ENCODE measurements at regions not wholly inside any gene's neighbourhood (a gene's known extent, or its start where the extent isn't known, plus 50 kb on each side); places are given as distances from the start of the nearest gene placed in this dataset.

DNA sequence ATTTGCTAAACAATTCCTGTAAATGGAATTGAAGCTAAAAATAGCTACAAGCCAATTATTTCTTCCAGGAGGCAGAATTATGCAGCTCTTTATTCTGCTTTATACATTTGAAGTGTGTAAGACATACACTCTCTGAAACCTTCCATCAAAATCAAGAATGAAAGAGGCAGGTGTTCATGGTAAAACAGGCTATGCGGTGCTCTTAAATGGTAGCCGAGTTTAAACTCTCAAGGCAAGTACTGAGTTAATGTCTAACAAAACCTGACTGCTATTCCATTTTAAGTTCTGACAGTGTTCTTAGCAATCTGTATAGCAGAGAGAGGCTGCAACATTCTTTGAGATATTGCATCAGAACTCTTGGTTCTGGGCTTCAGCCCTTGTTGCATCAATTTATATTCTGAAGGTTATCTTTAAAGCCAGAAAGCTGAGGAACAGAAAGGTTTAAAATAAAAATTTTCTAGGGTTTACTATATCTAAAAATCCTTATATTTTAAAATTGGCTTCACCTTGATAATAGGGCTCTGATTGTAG, 248.3 kb upstream of the CCNG1 start:
- no peaks in the 10 kb centered on the region for H3K27me3 ChIP-seq
- H3K27ac ChIP-seq, result no peak overlapping the region
- TF ChIP-seq, protein P1, sequence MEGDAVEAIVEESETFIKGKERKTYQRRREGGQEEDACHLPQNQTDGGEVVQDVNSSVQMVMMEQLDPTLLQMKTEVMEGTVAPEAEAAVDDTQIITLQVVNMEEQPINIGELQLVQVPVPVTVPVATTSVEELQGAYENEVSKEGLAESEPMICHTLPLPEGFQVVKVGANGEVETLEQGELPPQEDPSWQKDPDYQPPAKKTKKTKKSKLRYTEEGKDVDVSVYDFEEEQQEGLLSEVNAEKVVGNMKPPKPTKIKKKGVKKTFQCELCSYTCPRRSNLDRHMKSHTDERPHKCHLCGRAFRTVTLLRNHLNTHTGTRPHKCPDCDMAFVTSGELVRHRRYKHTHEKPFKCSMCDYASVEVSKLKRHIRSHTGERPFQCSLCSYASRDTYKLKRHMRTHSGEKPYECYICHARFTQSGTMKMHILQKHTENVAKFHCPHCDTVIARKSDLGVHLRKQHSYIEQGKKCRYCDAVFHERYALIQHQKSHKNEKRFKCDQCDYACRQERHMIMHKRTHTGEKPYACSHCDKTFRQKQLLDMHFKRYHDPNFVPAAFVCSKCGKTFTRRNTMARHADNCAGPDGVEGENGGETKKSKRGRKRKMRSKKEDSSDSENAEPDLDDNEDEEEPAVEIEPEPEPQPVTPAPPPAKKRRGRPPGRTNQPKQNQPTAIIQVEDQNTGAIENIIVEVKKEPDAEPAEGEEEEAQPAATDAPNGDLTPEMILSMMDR (IDR thresholded peaks at IDR 0.05), result no peak
- H3K36me3 ChIP-seq, result no peaks in the 10 kb centered on the region
- intact Hi-C loops (cut with DNase I), result no loop called here
- H3K4me1 ChIP-seq, result no peaks in the 10 kb centered on the region
- H3K9me3 ChIP-seq, result no peaks in the 10 kb centered on the region
- DNase-seq, result no peak
- no peak overlapping the region for H3K4me3 ChIP-seq
- no peak for ATAC-seq

DNA sequence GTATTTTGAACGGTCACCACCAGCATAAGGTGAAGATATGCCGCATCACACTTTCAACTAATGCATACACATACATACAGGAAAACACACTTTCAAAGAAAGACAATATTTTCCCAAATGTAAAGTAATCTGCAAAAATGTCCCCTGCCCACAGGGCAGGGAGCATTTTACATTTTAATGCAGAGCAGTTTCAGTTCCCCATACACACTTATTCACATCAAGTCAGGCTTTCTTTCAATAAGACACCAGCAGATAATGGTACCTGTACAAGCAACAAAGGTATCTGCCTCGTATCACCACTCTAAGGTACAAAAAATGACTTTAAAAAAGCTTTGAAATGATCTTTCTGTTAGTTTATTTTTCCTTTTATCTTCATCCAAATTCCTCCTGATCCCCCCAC, 247.1 kb upstream of the CCNG1 start:
- ATAC-seq (no peak), DNase-seq (no peak)
- Histone ChIP-seq H3K27ac (no peak overlapping the region), H3K36me3 (no peaks in the 10 kb centered on the region), H3K4me1 (no peaks in the 10 kb centered on the region), H3K4me3 (no peak overlapping the region), H3K9me3 (no peaks in the 10 kb centered on the region), H3K27me3 (no peaks in the 10 kb centered on the region)
- intact Hi-C loops (cut with DNase I), result no loop called here
- TF ChIP-seq, protein P1 (IDR thresholded peaks at IDR 0.05), result no peak

DNA sequence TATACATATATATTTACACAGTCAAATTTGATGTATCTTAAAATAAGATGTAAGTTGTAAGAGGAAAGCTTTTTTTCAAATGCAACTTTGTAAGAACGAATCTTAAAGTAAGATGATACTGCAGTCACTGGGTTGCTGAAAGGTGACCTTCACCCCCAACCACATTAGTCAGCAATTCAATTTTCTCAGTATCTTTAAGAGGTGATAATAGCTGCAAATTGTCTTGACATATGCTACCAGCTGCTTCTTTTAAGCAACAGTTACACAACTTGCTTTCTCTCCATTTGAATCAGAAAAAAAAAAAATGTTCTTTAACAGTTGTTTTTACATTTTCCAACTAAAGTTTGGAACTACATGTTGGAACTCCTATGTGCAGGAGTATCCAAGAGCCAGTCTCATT, 246.6 kb upstream of the CCNG1 start:
- TF ChIP-seq, protein P1 (IDR thresholded peaks at IDR 0.05), result no peak
- Histone ChIP-seq H3K4me1 (no peaks in the 10 kb centered on the region), H3K9me3 (no peaks in the 10 kb centered on the region), H3K27me3 (no peaks in the 10 kb centered on the region), H3K27ac (no peak overlapping the region), H3K4me3 (no peak overlapping the region), H3K36me3 (no peaks in the 10 kb centered on the region)
- ATAC-seq, result no peak
- DNase-seq, result peak in 2 of 4 donors; percentile 60 to 61
- intact Hi-C loops (cut with DNase I), result no loop called here

DNA sequence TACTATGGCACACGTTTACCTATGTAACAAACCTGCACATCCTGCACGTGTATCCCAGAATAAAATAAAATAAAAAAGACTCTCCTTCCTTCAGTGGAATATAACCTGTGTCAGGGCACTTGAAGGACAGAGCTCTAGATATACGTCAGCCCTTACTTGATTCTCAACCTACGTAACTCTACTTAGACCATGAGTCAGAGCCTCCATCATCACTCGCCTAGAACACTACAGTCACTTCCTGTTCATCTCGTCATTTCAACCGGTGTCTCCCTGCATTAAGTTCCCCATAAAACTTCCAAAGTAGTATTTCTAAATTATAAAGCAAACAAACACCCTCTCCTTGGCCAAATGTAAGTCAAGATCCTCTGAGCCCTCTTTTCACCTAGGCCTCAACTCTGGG, 243.5 kb upstream of the CCNG1 start:
- no peaks in the 10 kb centered on the region for H3K27me3 ChIP-seq
- intact Hi-C loops (cut with DNase I), result no loop called here
- no peak overlapping the region for H3K27ac ChIP-seq
- H3K4me3 ChIP-seq, result no peak overlapping the region
- TF ChIP-seq, protein P1 (IDR thresholded peaks at IDR 0.05), result no peak
- no peaks in the 10 kb centered on the region for H3K36me3 ChIP-seq
- ATAC-seq, result no peak
- no peaks in the 10 kb centered on the region for H3K9me3 ChIP-seq
- DNase-seq, result no peak
- H3K4me1 ChIP-seq, result no peaks in the 10 kb centered on the region

DNA sequence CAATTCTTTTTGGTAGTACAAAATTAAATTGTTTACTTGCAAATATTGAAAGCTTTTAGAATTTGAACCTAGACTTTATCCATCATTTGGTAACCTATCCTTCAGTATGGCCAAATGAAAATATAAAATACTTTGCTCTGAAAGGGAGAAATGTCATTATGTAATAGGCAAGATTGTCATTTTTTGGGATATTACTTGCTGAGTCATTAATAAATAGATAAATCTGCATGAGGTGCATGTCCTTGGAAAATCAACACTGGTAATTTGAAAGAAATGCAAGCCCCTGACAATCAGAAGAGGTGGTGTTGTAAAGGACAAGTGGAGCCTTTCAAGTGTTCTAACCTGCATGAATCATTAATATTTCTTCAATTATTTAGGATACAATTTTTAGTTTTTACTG, 231.8 kb upstream of the CCNG1 start:
- TF ChIP-seq, protein P1 (IDR thresholded peaks at IDR 0.05), result no peak
- no peak for DNase-seq
- H3K4me3 ChIP-seq, result no peak overlapping the region
- H3K4me1 ChIP-seq, result no peaks in the 10 kb centered on the region
- no peak overlapping the region for H3K27ac ChIP-seq
- no peaks in the 10 kb centered on the region for H3K27me3 ChIP-seq
- no peak for ATAC-seq
- intact Hi-C loops (cut with DNase I), result no loop called here
- no peaks in the 10 kb centered on the region for H3K36me3 ChIP-seq
- H3K9me3 ChIP-seq, result peaks cover 0 to 3% of the 10 kb centered on the region in 2 donors

Data from left lung (tissue), 4 donors.